Left lung (tissue), 4 donors: ENCODE measurements at regions not wholly inside any gene's neighbourhood (a gene's known extent, or its start where the extent isn't known, plus 50 kb on each side); places are given as distances from the start of the nearest gene placed in this dataset.

ENCODE experiments used
- ATAC-seq: fragments of 200-7000 bp; cut with Tn5 transposase; one replicate; pipeline ENCODE4 v1.9.1; 2020; ENCODE audit warnings: moderate library complexity
- DNase-seq, 4 donors: peaks; one replicate each; pipeline ENCODE4 v3.0.0-alpha.2; 2013 to 2020
- H3K27ac ChIP-seq, 2 donors: fragments of 200-600 bp; sonication (generic) in 1 of 2; one replicate each; pipeline versions ENCODE4 v1.5.0 to v1.8.0; 2020 to 2021
- H3K27me3 ChIP-seq, 2 donors: fragments of 200-600 bp; sonication (generic) in 1 of 2; one replicate each; pipeline versions ENCODE4 v1.5.0 to v1.8.0; 2020 to 2021
- H3K36me3 ChIP-seq, 2 donors: fragments of 200-600 bp; sonication (generic) in 1 of 2; one replicate each; pipeline versions ENCODE4 v1.5.0 to v1.8.0; 2020 to 2021
- H3K4me1 ChIP-seq, 2 donors: fragments of 200-600 bp; one replicate each; pipeline ENCODE4 v1.8.0; 2021
- H3K4me3 ChIP-seq, 2 donors: fragments of 200-600 bp; sonication (generic) in 1 of 2; one replicate each; pipeline versions ENCODE4 v1.5.0 to v1.8.0; 2020 to 2021; ENCODE audit warnings: mild to moderate bottlenecking in 1 of 2
- H3K9me3 ChIP-seq, 2 donors: fragments of 200-600 bp; sonication (generic) in 1 of 2; one replicate each; pipeline versions ENCODE4 v1.5.0 to v1.8.0; 2020 to 2021
- intact Hi-C, 2 donors: fragments of 100-400 bp; cut with DNase I; formaldehyde crosslinking; loops; one replicate each; pipeline versions ENCODE4 v1.11.2 to v1.14.2; 2022
- TF ChIP-seq, protein P1 (sequence below), 2 donors: fragments of 200-600 bp; sonication (generic) in 1 of 2; IDR thresholded peaks; one replicate each; pipeline versions ENCODE4 v1.5.0 to v1.8.0; 2021; ENCODE audit warnings: antibody characterized with exemption in 2 of 2
- donor health status: DM: no; HTN: yes; CAD: no.
- donor health status: DM: no; HTN: no; CAD: no.

DNA sequence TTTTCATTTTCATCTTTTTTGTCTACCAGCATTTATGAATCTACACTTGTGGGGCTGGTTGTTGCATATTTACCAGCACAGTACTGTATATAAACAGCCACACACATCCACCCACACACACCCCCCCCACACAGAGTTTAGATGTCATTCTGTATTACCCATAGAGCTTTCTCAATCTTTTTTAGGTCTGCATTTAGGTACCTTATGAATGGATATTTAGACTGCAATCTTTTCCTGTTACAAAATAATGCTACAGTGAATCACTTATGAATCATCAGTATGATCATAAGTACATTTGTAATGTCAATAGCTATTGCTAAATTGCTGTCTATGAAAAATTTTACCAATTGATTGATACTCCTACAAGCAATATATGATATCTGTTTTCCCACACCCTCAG lies 67.3 kb upstream of the STK38L start:
- Histone ChIP-seq H3K27me3 (no peaks in the 10 kb centered on the region), H3K4me3 (no peak overlapping the region), H3K27ac (no peak overlapping the region), H3K9me3 (peaks cover 0 to 4% of the 10 kb centered on the region in 2 donors), H3K4me1 (peaks cover 7 to 29% of the 10 kb centered on the region in 2 donors), H3K36me3 (no peaks in the 10 kb centered on the region)
- ATAC-seq (peak; percentile 20), DNase-seq (no peak)
- intact Hi-C loops: no loop called here
- TF ChIP-seq, protein P1, sequence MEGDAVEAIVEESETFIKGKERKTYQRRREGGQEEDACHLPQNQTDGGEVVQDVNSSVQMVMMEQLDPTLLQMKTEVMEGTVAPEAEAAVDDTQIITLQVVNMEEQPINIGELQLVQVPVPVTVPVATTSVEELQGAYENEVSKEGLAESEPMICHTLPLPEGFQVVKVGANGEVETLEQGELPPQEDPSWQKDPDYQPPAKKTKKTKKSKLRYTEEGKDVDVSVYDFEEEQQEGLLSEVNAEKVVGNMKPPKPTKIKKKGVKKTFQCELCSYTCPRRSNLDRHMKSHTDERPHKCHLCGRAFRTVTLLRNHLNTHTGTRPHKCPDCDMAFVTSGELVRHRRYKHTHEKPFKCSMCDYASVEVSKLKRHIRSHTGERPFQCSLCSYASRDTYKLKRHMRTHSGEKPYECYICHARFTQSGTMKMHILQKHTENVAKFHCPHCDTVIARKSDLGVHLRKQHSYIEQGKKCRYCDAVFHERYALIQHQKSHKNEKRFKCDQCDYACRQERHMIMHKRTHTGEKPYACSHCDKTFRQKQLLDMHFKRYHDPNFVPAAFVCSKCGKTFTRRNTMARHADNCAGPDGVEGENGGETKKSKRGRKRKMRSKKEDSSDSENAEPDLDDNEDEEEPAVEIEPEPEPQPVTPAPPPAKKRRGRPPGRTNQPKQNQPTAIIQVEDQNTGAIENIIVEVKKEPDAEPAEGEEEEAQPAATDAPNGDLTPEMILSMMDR (IDR thresholded peaks at IDR 0.05): no peak

DNA sequence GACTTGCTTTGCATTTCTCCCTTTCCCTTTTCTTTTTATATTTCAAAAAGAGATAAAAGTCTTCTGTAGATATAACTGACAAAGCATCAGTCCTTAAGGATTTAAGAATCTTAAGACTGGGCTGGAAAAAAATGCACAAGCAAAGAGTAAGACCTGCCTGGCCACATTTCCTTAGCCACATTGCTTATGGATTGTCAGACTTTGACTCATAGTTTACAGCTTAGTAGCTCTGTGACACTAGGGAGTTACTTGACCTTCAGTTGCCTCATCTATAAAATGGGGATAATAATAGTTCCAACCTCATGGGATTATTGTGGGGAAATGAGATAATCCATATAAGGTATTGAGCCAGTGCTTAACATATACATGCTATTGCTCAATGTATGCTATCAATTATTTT lies 66.4 kb upstream of the STK38L start:
- DNase-seq: no peak
- peak; percentile 25 for ATAC-seq
- Histone ChIP-seq H3K36me3 (no peaks in the 10 kb centered on the region), H3K4me3 (no peak overlapping the region), H3K27ac (no peak overlapping the region), H3K27me3 (no peaks in the 10 kb centered on the region), H3K4me1 (peaks cover 7 to 29% of the 10 kb centered on the region in 2 donors), H3K9me3 (no peaks in the 10 kb centered on the region)
- TF ChIP-seq, protein P1 (IDR thresholded peaks at IDR 0.05): no peak
- intact Hi-C loops: no loop called here

DNA sequence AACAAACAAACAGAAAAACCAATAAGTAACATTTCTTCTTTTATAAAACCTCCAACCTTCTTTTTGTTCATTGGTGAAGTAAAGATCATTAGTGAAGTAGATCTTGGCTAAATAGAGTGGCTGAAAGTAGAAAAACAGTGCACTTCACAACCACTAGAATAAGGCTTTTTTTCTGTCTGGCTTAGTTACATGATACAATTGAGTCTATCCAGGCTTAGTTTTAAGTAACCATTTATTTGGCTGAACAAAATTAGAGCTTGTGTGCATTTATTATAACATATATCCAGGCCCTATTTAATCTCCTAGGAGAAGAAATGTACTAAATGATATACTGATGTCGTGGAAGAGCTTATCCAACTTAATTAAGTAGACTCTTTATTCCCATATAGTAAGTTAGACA lies 65.8 kb upstream of the STK38L start:
- Histone ChIP-seq H3K27ac (no peak overlapping the region), H3K27me3 (no peaks in the 10 kb centered on the region), H3K4me1 (peaks cover 7 to 29% of the 10 kb centered on the region in 2 donors), H3K9me3 (no peaks in the 10 kb centered on the region), H3K4me3 (no peak overlapping the region), H3K36me3 (no peaks in the 10 kb centered on the region)
- ATAC-seq (no peak), DNase-seq (no peak)
- TF ChIP-seq, protein P1 (IDR thresholded peaks at IDR 0.05): no peak
- intact Hi-C loops: no loop called here

DNA sequence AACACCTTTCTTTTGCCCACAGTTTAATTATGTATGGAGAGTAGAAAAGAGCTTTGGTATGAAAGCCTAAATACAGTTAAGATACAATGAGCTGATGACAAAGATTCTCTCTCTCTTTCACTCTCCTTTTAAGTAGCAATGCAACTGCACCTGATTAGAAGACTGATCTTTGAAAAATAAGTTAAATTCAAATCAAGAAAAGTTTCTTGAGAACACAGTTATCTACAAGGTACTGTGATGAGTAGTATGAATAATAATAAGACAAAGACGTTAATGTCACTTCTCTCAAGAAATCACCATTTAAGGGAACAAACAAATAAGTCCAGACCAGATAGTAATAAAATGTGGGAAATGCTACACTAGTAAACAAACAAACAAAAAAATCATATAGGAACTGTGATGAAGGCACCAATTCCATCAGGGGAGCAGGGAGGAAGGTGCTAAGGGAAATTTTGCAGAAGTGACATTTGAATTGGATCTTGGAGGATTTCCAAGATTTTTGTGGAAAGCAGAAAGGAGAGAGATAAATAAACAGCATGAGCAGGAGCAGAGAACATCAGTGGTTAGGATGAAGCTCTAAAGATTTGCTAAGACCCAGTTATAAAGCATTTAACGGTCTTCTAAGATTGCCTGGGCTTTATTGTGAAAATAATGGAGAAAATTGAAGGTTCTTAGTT lies 65.2 kb upstream of the STK38L start:
- H3K27me3 ChIP-seq: no peaks in the 10 kb centered on the region
- DNase-seq (no peak), ATAC-seq (no peak)
- no peak overlapping the region for H3K4me3 ChIP-seq
- no peaks in the 10 kb centered on the region for H3K36me3 ChIP-seq
- H3K27ac ChIP-seq: peak overlapping the region; percentile 53 to 55
- H3K4me1 ChIP-seq: peaks cover 7 to 29% of the 10 kb centered on the region in 2 donors
- H3K9me3 ChIP-seq: no peaks in the 10 kb centered on the region
- intact Hi-C loops: no loop called here
- TF ChIP-seq, protein P1 (IDR thresholded peaks at IDR 0.05): no peak

DNA sequence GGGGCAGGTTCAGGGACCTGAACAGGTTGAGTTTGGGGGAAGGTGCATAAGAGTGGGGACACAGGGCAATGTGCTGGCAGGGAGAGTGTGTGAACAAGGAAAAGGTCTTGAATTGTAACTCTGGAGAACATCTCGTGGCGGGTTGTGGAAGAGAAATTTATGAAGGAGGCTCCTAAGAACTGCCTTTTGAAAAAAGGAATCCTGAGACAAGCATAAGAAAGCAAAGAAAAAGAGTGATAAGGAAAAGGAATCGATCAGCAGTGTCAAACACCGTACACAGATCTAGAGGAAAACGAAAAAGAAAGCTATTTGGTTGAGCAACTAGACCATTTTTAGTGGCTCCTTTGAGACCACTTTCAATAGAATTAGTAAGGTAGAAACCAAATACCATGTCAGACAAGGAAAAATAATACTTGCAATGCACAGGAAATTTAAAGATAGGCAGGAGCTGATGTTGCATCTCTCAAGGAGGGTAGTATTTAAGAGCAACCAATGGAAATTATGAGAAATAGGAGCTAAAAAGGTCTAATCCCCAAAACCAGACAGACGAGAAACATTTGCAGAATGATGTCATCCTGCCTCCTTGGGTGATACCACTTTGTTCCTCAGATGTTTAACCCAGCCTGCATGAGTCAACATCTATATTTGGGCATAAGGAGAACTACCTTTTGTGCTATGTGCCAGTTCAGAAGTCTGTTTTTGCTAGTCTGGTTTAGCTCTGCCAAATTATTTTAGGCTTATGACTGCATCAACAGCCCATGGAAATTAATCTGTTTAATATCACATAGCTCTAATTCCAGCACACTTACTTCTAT lies 64.5 kb upstream of the STK38L start:
- intact Hi-C loops: no loop called here
- Histone ChIP-seq H3K4me1 (peaks cover 7 to 29% of the 10 kb centered on the region in 2 donors), H3K4me3 (no peak overlapping the region), H3K27ac (peak overlapping the region; percentile 53 to 55), H3K27me3 (no peaks in the 10 kb centered on the region), H3K36me3 (no peaks in the 10 kb centered on the region), H3K9me3 (no peaks in the 10 kb centered on the region)
- TF ChIP-seq, protein P1 (IDR thresholded peaks at IDR 0.05): no peak
- DNase-seq (peak in 1 of 4 donors; percentile 34), ATAC-seq (peak; percentile 93)
